ENCODE measurements at regions not wholly inside any gene's neighbourhood (a gene's known extent, or its start where the extent isn't known, plus 50 kb on each side); places are given as distances from the start of the nearest gene placed in this dataset.

DNA sequence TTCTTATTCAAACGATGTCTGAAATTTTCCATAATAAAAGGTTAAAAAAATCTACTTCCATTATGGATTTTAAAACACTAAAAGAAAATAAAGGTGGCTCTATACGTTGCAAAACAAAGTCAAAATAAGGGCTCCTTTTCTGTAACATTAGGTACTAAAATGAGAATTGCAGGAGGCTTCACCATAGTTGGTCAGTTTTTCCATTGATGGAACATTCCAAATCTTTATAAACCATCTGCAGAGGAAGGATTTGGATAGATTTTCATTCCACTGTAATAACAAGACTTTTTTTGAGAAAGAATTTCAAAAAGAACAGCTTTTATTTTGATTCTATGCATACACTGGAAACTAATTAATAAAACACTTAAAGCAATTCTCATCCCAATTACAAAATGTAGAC lies 145.6 kb downstream of the LURAP1L start:
- TF ChIP-seq SUZ12 (IDR thresholded peaks at IDR 0.05; ENCODE audit: extremely low read depth, insufficient read depth, insufficient read length) (no peak), YY1 (IDR thresholded peaks at IDR 0.05; ENCODE audit: insufficient read depth, insufficient read length) (no peak), ZNF274 (IDR thresholded peaks at IDR 0.05; ENCODE audit: low read depth, low read length) (no peak)
